OCI-LY3 (cell line): ENCODE measurements at regions not wholly inside any gene's neighbourhood (a gene's known extent, or its start where the extent isn't known, plus 50 kb on each side); places are given as distances from the start of the nearest gene placed in this dataset.

Experiments used
- EZH2phosphoT487 ChIP-seq: fragments of 200-600 bp; shearing (Covaris generic); IDR thresholded peaks from 2 replicates; pipeline ENCODE4 v1.6.1; 2018; ENCODE audit warnings: antibody characterized with exemption, mixed run types, low read depth
- TF ChIP-seq, protein P1 (sequence below): fragments of 200-600, 300-600 bp; sonication (generic); IDR thresholded peaks from 2 replicates; pipeline ENCODE4 v1.5.1; 2014; ENCODE audit warnings: antibody characterized with exemption, low read length, low read depth

DNA sequence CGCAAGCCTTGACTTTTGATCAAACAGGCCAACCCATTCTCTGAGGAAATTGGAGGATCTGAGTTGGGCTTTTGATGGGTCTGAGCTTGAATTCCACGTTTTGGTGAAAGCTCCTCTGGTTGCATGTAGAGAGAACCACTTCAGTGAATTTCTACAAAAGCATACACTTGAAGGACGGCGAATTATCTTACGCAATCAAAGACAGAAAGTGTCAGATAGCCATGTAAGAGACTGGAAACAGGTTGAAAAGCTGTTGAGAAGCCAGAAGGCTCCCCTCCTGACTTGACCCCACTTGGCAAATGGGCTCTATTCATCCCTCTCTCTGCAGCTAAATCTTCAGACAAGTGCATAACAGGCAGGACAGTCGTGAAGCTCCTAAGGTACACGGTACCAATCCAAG, 809.1 kb downstream of the BCL11B start:
- TF ChIP-seq, protein P1, sequence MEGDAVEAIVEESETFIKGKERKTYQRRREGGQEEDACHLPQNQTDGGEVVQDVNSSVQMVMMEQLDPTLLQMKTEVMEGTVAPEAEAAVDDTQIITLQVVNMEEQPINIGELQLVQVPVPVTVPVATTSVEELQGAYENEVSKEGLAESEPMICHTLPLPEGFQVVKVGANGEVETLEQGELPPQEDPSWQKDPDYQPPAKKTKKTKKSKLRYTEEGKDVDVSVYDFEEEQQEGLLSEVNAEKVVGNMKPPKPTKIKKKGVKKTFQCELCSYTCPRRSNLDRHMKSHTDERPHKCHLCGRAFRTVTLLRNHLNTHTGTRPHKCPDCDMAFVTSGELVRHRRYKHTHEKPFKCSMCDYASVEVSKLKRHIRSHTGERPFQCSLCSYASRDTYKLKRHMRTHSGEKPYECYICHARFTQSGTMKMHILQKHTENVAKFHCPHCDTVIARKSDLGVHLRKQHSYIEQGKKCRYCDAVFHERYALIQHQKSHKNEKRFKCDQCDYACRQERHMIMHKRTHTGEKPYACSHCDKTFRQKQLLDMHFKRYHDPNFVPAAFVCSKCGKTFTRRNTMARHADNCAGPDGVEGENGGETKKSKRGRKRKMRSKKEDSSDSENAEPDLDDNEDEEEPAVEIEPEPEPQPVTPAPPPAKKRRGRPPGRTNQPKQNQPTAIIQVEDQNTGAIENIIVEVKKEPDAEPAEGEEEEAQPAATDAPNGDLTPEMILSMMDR = no peak
- TF ChIP-seq EZH2phosphoT487 = no peak
